HL-60 (cell line): ENCODE measurements at regions not wholly inside any gene's neighbourhood (a gene's known extent, or its start where the extent isn't known, plus 50 kb on each side); places are given as distances from the start of the nearest gene placed in this dataset.

Source experiments
- GABPA ChIP-seq: IDR thresholded peaks from 2 replicates; pipeline ENCODE4 v1.6.1; 2012; ENCODE audit warnings: low read depth
- POLR2AphosphoS5 ChIP-seq: IDR thresholded peaks from 2 replicates; pipeline ENCODE4 v1.6.1; 2012; ENCODE audit warnings: low read depth
- TF ChIP-seq, protein P1 (sequence below): IDR thresholded peaks from one replicate; pipeline ENCODE4 v1.5.1; 2011; ENCODE audit warnings: low read length, control low read depth, inconsistent platforms; ENCODE audit not compliant: insufficient read depth
- TF ChIP-seq, protein P2 (sequence below): IDR thresholded peaks from 2 replicates; pipeline ENCODE4 v1.6.1; 2012; ENCODE audit warnings: low read depth; ENCODE audit not compliant: insufficient replicate concordance

DNA sequence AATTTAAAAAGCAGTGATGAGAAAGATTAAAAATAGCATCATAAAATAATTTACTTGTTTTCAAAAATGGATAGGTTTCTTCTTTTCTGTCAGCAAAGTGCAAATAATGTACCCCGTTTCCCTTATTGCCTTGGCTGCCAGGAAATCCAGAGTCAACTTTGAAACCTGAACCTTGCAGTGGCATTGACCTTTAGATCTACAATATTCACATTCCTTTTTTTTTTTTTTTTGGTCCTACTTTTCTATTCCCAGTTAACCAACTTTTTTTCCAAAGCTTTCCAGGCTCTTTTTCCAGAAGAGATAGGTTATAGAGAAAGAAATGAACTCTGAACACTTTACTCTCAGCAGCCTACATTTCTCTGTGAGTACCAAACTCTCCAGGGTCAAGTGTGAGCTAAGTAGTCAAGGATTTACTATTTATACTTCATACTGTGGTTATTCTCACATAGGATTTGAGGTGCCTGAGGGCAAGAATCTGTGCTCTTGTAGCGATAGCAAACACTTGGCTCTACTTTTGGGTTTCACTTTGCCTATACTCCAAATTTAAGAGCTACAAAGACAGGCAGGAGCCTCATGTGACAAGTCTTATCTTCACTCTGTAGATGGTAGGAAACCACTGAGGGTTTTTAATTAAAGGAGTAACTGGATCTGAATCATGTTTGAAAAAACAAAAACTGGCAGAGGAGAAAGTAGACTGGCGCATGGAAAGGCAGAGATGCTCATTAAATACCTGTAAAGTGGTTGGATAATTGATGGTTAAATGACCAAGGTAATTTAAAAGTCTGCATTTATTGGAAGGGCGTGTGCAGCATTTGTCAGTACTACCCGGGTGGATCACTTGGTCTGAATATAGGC, 63.2 kb upstream of the TMEM17 start:
- TF ChIP-seq, protein P1, sequence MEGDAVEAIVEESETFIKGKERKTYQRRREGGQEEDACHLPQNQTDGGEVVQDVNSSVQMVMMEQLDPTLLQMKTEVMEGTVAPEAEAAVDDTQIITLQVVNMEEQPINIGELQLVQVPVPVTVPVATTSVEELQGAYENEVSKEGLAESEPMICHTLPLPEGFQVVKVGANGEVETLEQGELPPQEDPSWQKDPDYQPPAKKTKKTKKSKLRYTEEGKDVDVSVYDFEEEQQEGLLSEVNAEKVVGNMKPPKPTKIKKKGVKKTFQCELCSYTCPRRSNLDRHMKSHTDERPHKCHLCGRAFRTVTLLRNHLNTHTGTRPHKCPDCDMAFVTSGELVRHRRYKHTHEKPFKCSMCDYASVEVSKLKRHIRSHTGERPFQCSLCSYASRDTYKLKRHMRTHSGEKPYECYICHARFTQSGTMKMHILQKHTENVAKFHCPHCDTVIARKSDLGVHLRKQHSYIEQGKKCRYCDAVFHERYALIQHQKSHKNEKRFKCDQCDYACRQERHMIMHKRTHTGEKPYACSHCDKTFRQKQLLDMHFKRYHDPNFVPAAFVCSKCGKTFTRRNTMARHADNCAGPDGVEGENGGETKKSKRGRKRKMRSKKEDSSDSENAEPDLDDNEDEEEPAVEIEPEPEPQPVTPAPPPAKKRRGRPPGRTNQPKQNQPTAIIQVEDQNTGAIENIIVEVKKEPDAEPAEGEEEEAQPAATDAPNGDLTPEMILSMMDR = no peak
- TF ChIP-seq GABPA (no peak), POLR2AphosphoS5 (no peak)
- TF ChIP-seq, protein P2, sequence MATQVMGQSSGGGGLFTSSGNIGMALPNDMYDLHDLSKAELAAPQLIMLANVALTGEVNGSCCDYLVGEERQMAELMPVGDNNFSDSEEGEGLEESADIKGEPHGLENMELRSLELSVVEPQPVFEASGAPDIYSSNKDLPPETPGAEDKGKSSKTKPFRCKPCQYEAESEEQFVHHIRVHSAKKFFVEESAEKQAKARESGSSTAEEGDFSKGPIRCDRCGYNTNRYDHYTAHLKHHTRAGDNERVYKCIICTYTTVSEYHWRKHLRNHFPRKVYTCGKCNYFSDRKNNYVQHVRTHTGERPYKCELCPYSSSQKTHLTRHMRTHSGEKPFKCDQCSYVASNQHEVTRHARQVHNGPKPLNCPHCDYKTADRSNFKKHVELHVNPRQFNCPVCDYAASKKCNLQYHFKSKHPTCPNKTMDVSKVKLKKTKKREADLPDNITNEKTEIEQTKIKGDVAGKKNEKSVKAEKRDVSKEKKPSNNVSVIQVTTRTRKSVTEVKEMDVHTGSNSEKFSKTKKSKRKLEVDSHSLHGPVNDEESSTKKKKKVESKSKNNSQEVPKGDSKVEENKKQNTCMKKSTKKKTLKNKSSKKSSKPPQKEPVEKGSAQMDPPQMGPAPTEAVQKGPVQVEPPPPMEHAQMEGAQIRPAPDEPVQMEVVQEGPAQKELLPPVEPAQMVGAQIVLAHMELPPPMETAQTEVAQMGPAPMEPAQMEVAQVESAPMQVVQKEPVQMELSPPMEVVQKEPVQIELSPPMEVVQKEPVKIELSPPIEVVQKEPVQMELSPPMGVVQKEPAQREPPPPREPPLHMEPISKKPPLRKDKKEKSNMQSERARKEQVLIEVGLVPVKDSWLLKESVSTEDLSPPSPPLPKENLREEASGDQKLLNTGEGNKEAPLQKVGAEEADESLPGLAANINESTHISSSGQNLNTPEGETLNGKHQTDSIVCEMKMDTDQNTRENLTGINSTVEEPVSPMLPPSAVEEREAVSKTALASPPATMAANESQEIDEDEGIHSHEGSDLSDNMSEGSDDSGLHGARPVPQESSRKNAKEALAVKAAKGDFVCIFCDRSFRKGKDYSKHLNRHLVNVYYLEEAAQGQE = no peak
